Activated CD4-positive, alpha-beta memory T cell treated with anti-CD3 and anti-CD28 coated beads for 36 hours (primary cell): ENCODE measurements at regions not wholly inside any gene's neighbourhood (a gene's known extent, or its start where the extent isn't known, plus 50 kb on each side); places are given as distances from the start of the nearest gene placed in this dataset.

Source experiments
- CTCF ChIA-PET: fragments of 350-600 bp; sonication (Branson Sonifier 250); formaldehyde crosslinking; loops from one replicate; lab custom pipeline; 2021; ENCODE audit warnings: antibody characterized with exemption, inconsistent platforms; lab: Charles Lee
- POLR2A ChIA-PET: fragments of 350-600 bp; sonication (Branson Sonifier 250); formaldehyde crosslinking; loops from one replicate; lab custom pipeline; 2021; ENCODE audit warnings: antibody characterized with exemption; lab: Charles Lee
- DNase-seq: peaks from one replicate; pipeline ENCODE4 v3.0.0-alpha.2; 2020
- H3K27ac Mint-ChIP-seq: one replicate; pipeline ENCODE4 v1.8.0; 2021; ENCODE audit warnings: mixed read lengths
- H3K27me3 Mint-ChIP-seq: one replicate; pipeline ENCODE4 v1.8.0; 2021; ENCODE audit warnings: mixed read lengths
- H3K36me3 Mint-ChIP-seq: one replicate; pipeline ENCODE4 v1.8.0; 2021; ENCODE audit warnings: mixed read lengths
- H3K4me1 Mint-ChIP-seq: one replicate; pipeline ENCODE4 v1.8.0; 2021; ENCODE audit warnings: low read depth, mixed read lengths
- H3K4me3 Mint-ChIP-seq: one replicate; pipeline ENCODE4 v1.8.0; 2021; ENCODE audit warnings: mild to moderate bottlenecking, mixed read lengths
- H3K9me3 Mint-ChIP-seq: one replicate; pipeline ENCODE4 v1.8.0; 2021; ENCODE audit warnings: mixed read lengths
- intact Hi-C: fragments of 100-400 bp; cut with micrococcal nuclease; formaldehyde crosslinking; loops from one replicate; pipeline ENCODE4 v1.15.1; 2023

GRCh38 chr5:73370640-73371583 lies 77.7 kb downstream of the FOXD1 start:
- Mint-ChIP-seq H3K4me1 (no peaks in the 10 kb centered on the region), H3K27ac (no peak overlapping the region), H3K36me3 (no peaks in the 10 kb centered on the region), H3K9me3 (no peaks in the 10 kb centered on the region), H3K4me3 (no peak overlapping the region), H3K27me3 (peaks cover 57% of the 10 kb centered on the region)
- ChIA-PET CTCF (no interaction called here), POLR2A (no interaction called here)
- DNase-seq, result no peak
- intact Hi-C loops, result no loop called here

GRCh38 chr5:73370095-73370494 lies 78.5 kb downstream of the FOXD1 start:
- POLR2A ChIA-PET, result no interaction called here
- no peak overlapping the region for H3K4me3 Mint-ChIP-seq
- CTCF ChIA-PET, result no interaction called here
- peaks cover 48% of the 10 kb centered on the region for H3K27me3 Mint-ChIP-seq
- intact Hi-C loops, result no loop called here
- no peaks in the 10 kb centered on the region for H3K9me3 Mint-ChIP-seq
- H3K36me3 Mint-ChIP-seq, result no peaks in the 10 kb centered on the region
- no peak overlapping the region for H3K27ac Mint-ChIP-seq
- no peaks in the 10 kb centered on the region for H3K4me1 Mint-ChIP-seq
- DNase-seq, result no peak

- H3K36me3 Mint-ChIP-seq, result no peaks in the 10 kb centered on the region
- H3K27me3 Mint-ChIP-seq, result peaks cover 45% of the 10 kb centered on the region
- POLR2A ChIA-PET, result no interaction called here
- no peaks in the 10 kb centered on the region for H3K4me1 Mint-ChIP-seq
- no peak for DNase-seq
- no peak overlapping the region for H3K27ac Mint-ChIP-seq
- no peaks in the 10 kb centered on the region for H3K9me3 Mint-ChIP-seq
- no peak overlapping the region for H3K4me3 Mint-ChIP-seq
- CTCF ChIA-PET, result no interaction called here
- intact Hi-C loops, result no loop called here
These were observed 79.3 kb downstream of the FOXD1 start for GRCh38 chr5:73369278-73369677.

GRCh38 chr5:73367650-73368049 lies 80.9 kb downstream of the FOXD1 start:
- H3K36me3 Mint-ChIP-seq, result no peaks in the 10 kb centered on the region
- CTCF ChIA-PET, result no interaction called here
- H3K9me3 Mint-ChIP-seq, result no peaks in the 10 kb centered on the region
- no peaks in the 10 kb centered on the region for H3K4me1 Mint-ChIP-seq
- no peak overlapping the region for H3K4me3 Mint-ChIP-seq
- intact Hi-C loops, result no loop called here
- POLR2A ChIA-PET, result no interaction called here
- DNase-seq, result no peak
- H3K27me3 Mint-ChIP-seq, result peaks cover 36% of the 10 kb centered on the region
- no peak overlapping the region for H3K27ac Mint-ChIP-seq

- H3K27ac Mint-ChIP-seq, result no peak overlapping the region
- no peaks in the 10 kb centered on the region for H3K36me3 Mint-ChIP-seq
- ChIA-PET CTCF (interaction anchor here (1.4 kb wide), 1 partner anchor 89 kb away, joined by 3 read pairs; no protein-coding TSS in a partner anchor), POLR2A (no interaction called here)
- no peaks in the 10 kb centered on the region for H3K9me3 Mint-ChIP-seq
- peaks cover 37% of the 10 kb centered on the region for H3K27me3 Mint-ChIP-seq
- no peak for DNase-seq
- H3K4me3 Mint-ChIP-seq, result no peak overlapping the region
- H3K4me1 Mint-ChIP-seq, result no peaks in the 10 kb centered on the region
- intact Hi-C loops, result no loop called here
These were observed 82.4 kb downstream of the FOXD1 start for GRCh38 chr5:73365990-73366667.

GRCh38 chr5:73365301-73365853 lies 83.2 kb downstream of the FOXD1 start:
- Mint-ChIP-seq H3K9me3 (no peaks in the 10 kb centered on the region), H3K27me3 (peaks cover 38% of the 10 kb centered on the region), H3K4me3 (no peak overlapping the region), H3K4me1 (no peaks in the 10 kb centered on the region), H3K27ac (no peak overlapping the region), H3K36me3 (no peaks in the 10 kb centered on the region)
- DNase-seq, result no peak
- ChIA-PET POLR2A (no interaction called here), CTCF (interaction anchor here (1.4 kb wide), 1 partner anchor 89 kb away, joined by 3 read pairs; no protein-coding TSS in a partner anchor)
- intact Hi-C loops, result no loop called here

- intact Hi-C loops, result no loop called here
- CTCF ChIA-PET, result interaction anchor here (1.3 kb wide), 1 partner anchor 87 kb away, joined by 3 read pairs; no protein-coding TSS in a partner anchor
- DNase-seq, result no peak
- no peak overlapping the region for H3K4me3 Mint-ChIP-seq
- peaks cover 31% of the 10 kb centered on the region for H3K27me3 Mint-ChIP-seq
- H3K27ac Mint-ChIP-seq, result no peak overlapping the region
- POLR2A ChIA-PET, result no interaction called here
- H3K9me3 Mint-ChIP-seq, result no peaks in the 10 kb centered on the region
- H3K4me1 Mint-ChIP-seq, result no peaks in the 10 kb centered on the region
- H3K36me3 Mint-ChIP-seq, result no peaks in the 10 kb centered on the region
These were observed 84.5 kb downstream of the FOXD1 start for GRCh38 chr5:73363911-73364730.

GRCh38 chr5:73359395-73359794 lies 89.2 kb downstream of the FOXD1 start:
- Mint-ChIP-seq H3K9me3 (no peaks in the 10 kb centered on the region), H3K36me3 (no peaks in the 10 kb centered on the region)
- intact Hi-C loops, result no loop called here

GRCh38 chr5:73358366-73358765 lies 90.2 kb downstream of the FOXD1 start:
- POLR2A ChIA-PET, result no interaction called here
- intact Hi-C loops, result no loop called here
- H3K4me3 Mint-ChIP-seq, result no peak overlapping the region
- H3K9me3 Mint-ChIP-seq, result no peaks in the 10 kb centered on the region
- DNase-seq, result no peak
- no peak overlapping the region for H3K27ac Mint-ChIP-seq
- H3K36me3 Mint-ChIP-seq, result no peaks in the 10 kb centered on the region
- H3K4me1 Mint-ChIP-seq, result no peaks in the 10 kb centered on the region
- H3K27me3 Mint-ChIP-seq, result peaks cover 35% of the 10 kb centered on the region
- CTCF ChIA-PET, result no interaction called here

More at GRCh38 chr5:73359395-73359794, 89.2 kb downstream of the FOXD1 start:
- H3K4me1 Mint-ChIP-seq, result no peaks in the 10 kb centered on the region
- peaks cover 34% of the 10 kb centered on the region for H3K27me3 Mint-ChIP-seq
- H3K27ac Mint-ChIP-seq, result no peak overlapping the region
- H3K4me3 Mint-ChIP-seq, result no peak overlapping the region
- POLR2A ChIA-PET, result no interaction called here
- DNase-seq, result no peak
- CTCF ChIA-PET, result no interaction called here

GRCh38 chr5:73357576-73357975 lies 91.0 kb downstream of the FOXD1 start:
- H3K9me3 Mint-ChIP-seq, result no peaks in the 10 kb centered on the region
- H3K27me3 Mint-ChIP-seq, result peaks cover 37% of the 10 kb centered on the region
- POLR2A ChIA-PET, result no interaction called here
- no peaks in the 10 kb centered on the region for H3K36me3 Mint-ChIP-seq
- intact Hi-C loops, result no loop called here
- DNase-seq, result no peak
- no peak overlapping the region for H3K4me3 Mint-ChIP-seq
- no peaks in the 10 kb centered on the region for H3K4me1 Mint-ChIP-seq
- CTCF ChIA-PET, result no interaction called here
- H3K27ac Mint-ChIP-seq, result no peak overlapping the region

- Mint-ChIP-seq H3K4me1 (no peaks in the 10 kb centered on the region), H3K36me3 (no peaks in the 10 kb centered on the region), H3K9me3 (peaks cover 14% of the 10 kb centered on the region), H3K4me3 (no peak overlapping the region), H3K27ac (no peak overlapping the region), H3K27me3 (peaks cover 43% of the 10 kb centered on the region)
- ChIA-PET POLR2A (no interaction called here), CTCF (no interaction called here)
- DNase-seq, result no peak
- intact Hi-C loops, result no loop called here
These were observed 93.5 kb downstream of the FOXD1 start for GRCh38 chr5:73355108-73355507.

- CTCF ChIA-PET, result no interaction called here
- peaks cover 46% of the 10 kb centered on the region for H3K27me3 Mint-ChIP-seq
- intact Hi-C loops, result no loop called here
- H3K4me1 Mint-ChIP-seq, result no peaks in the 10 kb centered on the region
- POLR2A ChIA-PET, result no interaction called here
- no peak overlapping the region for H3K4me3 Mint-ChIP-seq
- no peak for DNase-seq
- H3K36me3 Mint-ChIP-seq, result peaks cover 2% of the 10 kb centered on the region
- peaks cover 20% of the 10 kb centered on the region for H3K9me3 Mint-ChIP-seq
- H3K27ac Mint-ChIP-seq, result no peak overlapping the region
These were observed 94.2 kb downstream of the FOXD1 start for GRCh38 chr5:73354406-73354805.
